ENCODE measurements at regions not wholly inside any gene's neighbourhood (a gene's known extent, or its start where the extent isn't known, plus 50 kb on each side); places are given as distances from the start of the nearest gene placed in this dataset.

GRCh38 chr7:81317741-81318140, 398.9 kb upstream of the SEMA3C start (continued):
- no peak for TF ChIP-seq MZF1 (tag by site-specific recombination; IDR thresholded peaks at IDR 0.05; ENCODE audit: borderline replicate concordance)
- no peak for TF ChIP-seq WT1 (tag by site-specific recombination; IDR thresholded peaks at IDR 0.05)
- no peak for TF ChIP-seq ZNF514 (tag by site-specific recombination; IDR thresholded peaks at IDR 0.05)

DNA sequence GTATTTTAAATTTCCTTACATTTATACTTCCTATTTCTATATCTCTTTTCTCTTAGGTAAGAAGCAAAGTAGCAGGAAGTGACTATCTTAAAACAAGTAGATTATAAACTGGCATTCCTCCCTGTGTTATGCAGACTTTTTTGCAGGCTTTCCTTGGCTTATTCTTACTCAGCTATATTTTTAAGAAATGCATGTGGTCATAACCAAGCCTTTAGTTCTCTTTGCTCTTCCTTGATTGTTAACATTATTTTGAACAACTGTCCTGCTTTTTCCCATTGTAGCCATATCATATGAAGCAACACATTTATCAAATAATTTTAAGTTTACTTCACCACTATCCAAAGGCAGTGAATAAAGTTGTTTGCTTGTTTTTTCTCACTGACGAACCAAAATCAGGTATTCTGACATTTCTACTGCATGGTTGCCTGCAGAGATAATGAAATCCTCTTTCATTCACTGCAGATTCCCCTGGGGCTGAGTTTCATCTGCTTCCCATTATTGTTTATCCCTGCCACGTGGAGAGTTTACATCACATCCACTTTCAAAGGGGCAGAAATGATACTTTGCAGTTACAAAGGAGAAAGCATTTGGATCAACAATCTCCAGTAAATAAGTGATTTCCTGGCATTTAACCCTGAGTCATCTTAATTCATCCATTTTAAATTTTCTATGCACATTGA, 389.9 kb upstream of the SEMA3C start:
- TF ChIP-seq ZNF785 (tag by site-specific recombination; IDR thresholded peaks at IDR 0.05) = no peak
- no peak for TF ChIP-seq KLF7 (tag by site-specific recombination; IDR thresholded peaks at IDR 0.05; ENCODE audit: borderline replicate concordance)
- TF ChIP-seq ZNF394 (tag by site-specific recombination; IDR thresholded peaks at IDR 0.05; ENCODE audit: borderline replicate concordance) = no peak
- no peak for TF ChIP-seq ZNF155 (tag by site-specific recombination; IDR thresholded peaks at IDR 0.05)
- TF ChIP-seq ZNF571 (tag by site-specific recombination; IDR thresholded peaks at IDR 0.05) = no peak
- no peak for TF ChIP-seq ZBTB17 (tag by site-specific recombination; IDR thresholded peaks at IDR 0.05)
- no peak for TF ChIP-seq ZNF391 (tag by site-specific recombination; IDR thresholded peaks at IDR 0.05; ENCODE audit: borderline replicate concordance, low read depth)
- no peak for TF ChIP-seq TRIM28 (IDR thresholded peaks at IDR 0.05; ENCODE audit: borderline replicate concordance, low read length)
- TF ChIP-seq ZNF211 (tag by site-specific recombination; IDR thresholded peaks at IDR 0.05; ENCODE audit: low read depth) = no peak
- no peak for TF ChIP-seq ZNF354C (tag by site-specific recombination; IDR thresholded peaks at IDR 0.05; ENCODE audit: borderline replicate concordance, low read depth)
- TF ChIP-seq ZNF350 (tag by site-specific recombination; IDR thresholded peaks at IDR 0.05) = no peak
- TF ChIP-seq ZNF146 (tag by site-specific recombination; IDR thresholded peaks at IDR 0.05) = no peak
- TF ChIP-seq SP7 (tag by site-specific recombination; IDR thresholded peaks at IDR 0.05) = no peak
- TF ChIP-seq, protein P1, sequence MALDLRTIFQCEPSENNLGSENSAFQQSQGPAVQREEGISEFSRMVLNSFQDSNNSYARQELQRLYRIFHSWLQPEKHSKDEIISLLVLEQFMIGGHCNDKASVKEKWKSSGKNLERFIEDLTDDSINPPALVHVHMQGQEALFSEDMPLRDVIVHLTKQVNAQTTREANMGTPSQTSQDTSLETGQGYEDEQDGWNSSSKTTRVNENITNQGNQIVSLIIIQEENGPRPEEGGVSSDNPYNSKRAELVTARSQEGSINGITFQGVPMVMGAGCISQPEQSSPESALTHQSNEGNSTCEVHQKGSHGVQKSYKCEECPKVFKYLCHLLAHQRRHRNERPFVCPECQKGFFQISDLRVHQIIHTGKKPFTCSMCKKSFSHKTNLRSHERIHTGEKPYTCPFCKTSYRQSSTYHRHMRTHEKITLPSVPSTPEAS (tag by site-specific recombination; IDR thresholded peaks at IDR 0.05) = no peak
- TF ChIP-seq ZNF248 (tag by site-specific recombination; IDR thresholded peaks at IDR 0.05) = no peak
- TF ChIP-seq ZNF76 (tag by site-specific recombination; IDR thresholded peaks at IDR 0.05; ENCODE audit: borderline replicate concordance, low read depth) = no peak
- ChIA-PET CTCF (no interaction called here), POLR2A (no interaction called here)
- Histone ChIP-seq H3K4me3 (ENCODE audit: low read depth, low read length) (no peak overlapping the region), H3K36me3 (ENCODE audit: control insufficient read depth in 2 of 2, insufficient read depth in 1 of 2, low read length in 2 of 2) (no peaks in the 10 kb centered on the region), H3K9me3 (ENCODE audit: control insufficient read depth, insufficient read depth, low read depth, low read length) (no peaks in the 10 kb centered on the region), H3K4me1 (ENCODE audit: control insufficient read depth, insufficient read depth, low read length) (no peaks in the 10 kb centered on the region), H3K27ac (ENCODE audit: extremely low read depth, low read depth, low read length) (no peak overlapping the region)

DNA sequence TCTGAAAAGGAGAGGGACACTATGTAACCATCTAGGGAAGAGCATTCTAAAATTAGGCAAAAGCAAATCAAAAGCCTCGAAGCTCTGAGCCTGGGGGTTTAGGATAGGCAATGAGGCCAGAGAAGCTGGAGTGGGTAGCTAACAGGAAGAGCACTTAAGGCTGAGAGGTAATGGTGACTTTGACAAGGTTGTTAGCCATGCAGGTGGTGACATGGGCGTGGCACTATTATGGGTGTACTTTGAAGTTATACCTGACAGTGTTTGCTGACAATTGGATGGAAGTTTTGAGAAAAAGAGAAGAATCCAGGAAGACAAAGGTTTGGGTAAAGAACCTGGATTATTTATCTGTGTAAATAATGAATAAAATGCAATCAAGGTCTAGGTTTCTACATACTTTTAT, 383.0 kb upstream of the SEMA3C start:
- CTCF ChIA-PET = no interaction called here

DNA sequence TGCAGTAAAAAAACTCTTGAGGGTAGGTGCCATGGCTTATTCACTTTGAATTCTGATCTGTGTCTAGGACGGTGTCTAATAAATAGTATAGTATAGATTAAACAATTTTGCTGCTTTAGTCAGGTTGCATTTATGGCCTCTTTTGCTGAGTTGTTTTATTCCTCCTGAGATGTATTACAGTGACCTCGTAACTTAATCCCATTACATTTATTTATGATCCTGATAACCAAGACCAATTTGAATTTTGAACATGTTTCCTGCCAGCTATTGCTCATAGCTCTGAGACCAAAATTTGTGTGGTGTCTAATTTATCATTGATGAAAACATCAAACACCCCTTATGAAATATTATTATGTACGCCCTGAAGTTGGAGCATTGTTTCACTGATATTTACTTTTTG, 381.9 kb upstream of the SEMA3C start:
- POLR2A ChIA-PET = no interaction called here
- CTCF ChIA-PET = no interaction called here
- H3K4me1 ChIP-seq (ENCODE audit: control insufficient read depth, insufficient read depth, low read length) = peaks cover 21% of the 10 kb centered on the region; the same call in 1 of the 2 replicates
- no peaks in the 10 kb centered on the region for H3K36me3 ChIP-seq (ENCODE audit: control insufficient read depth in 2 of 2, insufficient read depth in 1 of 2, low read length in 2 of 2)
- H3K4me3 ChIP-seq (ENCODE audit: low read depth, low read length) = no peak overlapping the region
- H3K27ac ChIP-seq (ENCODE audit: extremely low read depth, low read depth, low read length) = peak overlapping the region; percentile 8
- H3K9me3 ChIP-seq (ENCODE audit: control insufficient read depth, insufficient read depth, low read depth, low read length) = no peaks in the 10 kb centered on the region
- TF ChIP-seq ZEB2 (tag by site-specific recombination; IDR thresholded peaks at IDR 0.05) (peak; percentile 59; the same call in 1 of the 2 replicates), IKZF3 (tag by site-specific recombination; IDR thresholded peaks at IDR 0.05) (peak; percentile 83), EGR2 (tag by site-specific recombination; IDR thresholded peaks at IDR 0.05; ENCODE audit: low read depth) (no peak), ZNF530 (tag by site-specific recombination; IDR thresholded peaks at IDR 0.05; ENCODE audit: low read depth) (no peak), WT1 (tag by site-specific recombination; IDR thresholded peaks at IDR 0.05) (peak; percentile 41; the same call in 1 of the 2 replicates), OSR2 (tag by site-specific recombination; IDR thresholded peaks at IDR 0.05) (peak; percentile 61; the same call in 1 of the 2 replicates), ZNF561 (tag by site-specific recombination; IDR thresholded peaks at IDR 0.05; ENCODE audit: borderline replicate concordance) (0 out of 2 replicates have a peak, but pooled peaks have one; percentile 37), ZNF24 (tag by site-specific recombination; IDR thresholded peaks at IDR 0.05) (0 out of 2 replicates have a peak, but pooled peaks have one; percentile 33), ZXDB (tag by site-specific recombination; IDR thresholded peaks at IDR 0.05) (peak; percentile 60; the same call in 1 of the 2 replicates), FEZF1 (tag by site-specific recombination; IDR thresholded peaks at IDR 0.05) (peak; percentile 87), ZNF664 (tag by site-specific recombination; IDR thresholded peaks at IDR 0.05) (0 out of 2 replicates have a peak, but pooled peaks have one; percentile 24), GLIS1 (tag by site-specific recombination; IDR thresholded peaks at IDR 0.05) (no peak), ZNF366 (tag by site-specific recombination; conservative IDR thresholded peaks at IDR 0.05) (peak; percentile 41; the same call in 1 of the 2 replicates)

More for the DNA sequence above, 383.0 kb upstream of the SEMA3C start:
- H3K9me3 ChIP-seq (ENCODE audit: control insufficient read depth, insufficient read depth, low read depth, low read length) = no peaks in the 10 kb centered on the region
- H3K4me1 ChIP-seq (ENCODE audit: control insufficient read depth, insufficient read depth, low read length) = peaks cover 21% of the 10 kb centered on the region; the same call in 1 of the 2 replicates
- no peak overlapping the region for H3K4me3 ChIP-seq (ENCODE audit: low read depth, low read length)
- POLR2A ChIA-PET = no interaction called here
- H3K36me3 ChIP-seq (ENCODE audit: control insufficient read depth in 2 of 2, insufficient read depth in 1 of 2, low read length in 2 of 2) = no peaks in the 10 kb centered on the region
- no peak overlapping the region; the same call in 1 of the 2 replicates for H3K27ac ChIP-seq (ENCODE audit: extremely low read depth, low read depth, low read length)
- no peak for TF ChIP-seq REPIN1 (tag by site-specific recombination; IDR thresholded peaks at IDR 0.05; ENCODE audit: low read depth)
